ENCODE measurements at regions not wholly inside any gene's neighbourhood (a gene's known extent, or its start where the extent isn't known, plus 50 kb on each side); places are given as distances from the start of the nearest gene placed in this dataset.

DNA sequence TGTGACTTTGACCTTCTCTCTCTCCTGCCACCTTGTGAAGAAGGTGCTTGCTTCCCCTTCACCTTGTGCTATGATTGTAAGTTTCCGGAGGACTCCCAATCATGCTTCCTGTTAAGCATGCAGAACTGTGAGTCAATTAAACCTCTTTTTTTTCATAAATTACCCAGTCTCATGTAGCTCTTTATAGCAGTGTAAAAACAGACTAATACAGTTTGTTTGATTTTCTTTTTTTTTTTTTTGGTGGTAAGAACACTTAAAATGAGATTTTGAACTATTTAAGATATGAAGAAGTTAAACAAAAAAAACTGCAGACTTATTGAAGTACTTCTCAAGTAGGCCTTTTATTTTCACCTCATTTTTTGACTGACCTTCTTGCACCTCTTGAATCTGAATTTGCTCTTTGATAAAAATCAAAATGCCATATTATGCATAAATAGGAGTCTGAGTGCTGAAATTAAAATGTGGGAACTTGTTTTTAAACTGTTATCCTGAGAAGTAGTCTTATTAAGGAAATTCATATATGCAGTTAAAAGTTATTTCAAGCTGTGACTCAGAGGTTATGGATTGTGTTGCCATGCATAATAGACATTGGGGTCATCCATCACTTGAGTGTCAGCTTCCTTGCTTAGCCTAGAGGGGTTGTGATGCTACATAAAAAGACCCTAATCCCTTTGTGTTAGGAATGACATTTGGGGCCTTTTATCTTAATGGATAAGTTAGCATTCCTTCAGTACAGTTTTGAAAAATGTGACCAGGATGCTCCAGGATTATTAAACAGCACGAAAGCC lies 447.9 kb upstream of the FKBP1C start:
- Histone ChIP-seq H3K4me2 (ENCODE audit: low read length) (no peak overlapping the region), H4K20me1 (ENCODE audit: insufficient read depth) (no peaks in the 10 kb centered on the region), H3K27me3 (ENCODE audit: insufficient read depth, low read length) (no peaks in the 10 kb centered on the region), H3K4me3 (replicated peaks in 1 of 2; ENCODE audit: low read depth in 1 of 2, low read length in 2 of 2) (no peak overlapping the region), H3K79me2 (ENCODE audit: insufficient read depth, low read length) (no peaks in the 10 kb centered on the region), H3K9me3 (ENCODE audit: control insufficient read depth in 1 of 2, insufficient read depth in 1 of 2, low read depth in 1 of 2, low read length in 2 of 2) (peaks cover 3 to 5% of the 10 kb centered on the region in 2 experiments; a peak in 3 of 4 replicates), H3K27ac (ENCODE audit: low read depth, low read length) (no peak overlapping the region), H3K36me3 (ENCODE audit: control insufficient read depth in 1 of 2, insufficient read depth in 2 of 2, low read length in 2 of 2) (no peaks in the 10 kb centered on the region; a peak in 1 of 4 replicates), H3K4me1 (ENCODE audit: control insufficient read depth in 1 of 2, insufficient read depth in 2 of 2, low read length in 2 of 2) (no peaks in the 10 kb centered on the region), H2AFZ (ENCODE audit: low read depth, low read length, poor library complexity, severe bottlenecking) (no peak overlapping the region), H3K9me2 (ENCODE audit: insufficient read depth) (no peaks in the 10 kb centered on the region), H3K9ac (ENCODE audit: low read length) (no peak overlapping the region)
- TF ChIP-seq JUND (IDR thresholded peaks at IDR 0.05), result no peak
- no peak for TF ChIP-seq ZNF274 (IDR thresholded peaks at IDR 0.05; ENCODE audit: low read depth, low read length)
- TF ChIP-seq EGR1 (IDR thresholded peaks at IDR 0.05; ENCODE audit: low read depth), result no peak
- no peak for TF ChIP-seq RAD21 (IDR thresholded peaks at IDR 0.05; ENCODE audit: low read depth)
- no peak for TF ChIP-seq ZFX (IDR thresholded peaks at IDR 0.05)
- no peak for TF ChIP-seq TCF7L2 (IDR thresholded peaks at IDR 0.05; ENCODE audit: borderline replicate concordance, extremely low read depth, insufficient read depth, insufficient read length)
- no peak for TF ChIP-seq EZH2phosphoT487 (IDR thresholded peaks at IDR 0.05; ENCODE audit: borderline replicate concordance)
- TF ChIP-seq, protein P1, sequence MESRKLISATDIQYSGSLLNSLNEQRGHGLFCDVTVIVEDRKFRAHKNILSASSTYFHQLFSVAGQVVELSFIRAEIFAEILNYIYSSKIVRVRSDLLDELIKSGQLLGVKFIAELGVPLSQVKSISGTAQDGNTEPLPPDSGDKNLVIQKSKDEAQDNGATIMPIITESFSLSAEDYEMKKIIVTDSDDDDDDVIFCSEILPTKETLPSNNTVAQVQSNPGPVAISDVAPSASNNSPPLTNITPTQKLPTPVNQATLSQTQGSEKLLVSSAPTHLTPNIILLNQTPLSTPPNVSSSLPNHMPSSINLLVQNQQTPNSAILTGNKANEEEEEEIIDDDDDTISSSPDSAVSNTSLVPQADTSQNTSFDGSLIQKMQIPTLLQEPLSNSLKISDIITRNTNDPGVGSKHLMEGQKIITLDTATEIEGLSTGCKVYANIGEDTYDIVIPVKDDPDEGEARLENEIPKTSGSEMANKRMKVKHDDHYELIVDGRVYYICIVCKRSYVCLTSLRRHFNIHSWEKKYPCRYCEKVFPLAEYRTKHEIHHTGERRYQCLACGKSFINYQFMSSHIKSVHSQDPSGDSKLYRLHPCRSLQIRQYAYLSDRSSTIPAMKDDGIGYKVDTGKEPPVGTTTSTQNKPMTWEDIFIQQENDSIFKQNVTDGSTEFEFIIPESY (IDR thresholded peaks at IDR 0.05; ENCODE audit: extremely low read depth, insufficient replicate concordance, low read length), result no peak
- BruUV-seq (replicated peaks), result no TSS peak
- ChIA-PET POLR2A (no interaction called here), RAD21 (ENCODE audit: low non-redundant PET in 1 of 2, low total read pairs in 2 of 2, uncharacterized antibody in 2 of 2, unreplicated experiment in 2 of 2) (no interaction called here), CTCF (no interaction called here)
- no peak for ATAC-seq
- intact Hi-C loops (cut with micrococcal nuclease), result no loop called here
- no peak for DNase-seq (ENCODE audit: low read depth, low spot score)
